ENCODE measurements at regions not wholly inside any gene's neighbourhood (a gene's known extent, or its start where the extent isn't known, plus 50 kb on each side); places are given as distances from the start of the nearest gene placed in this dataset.

DNA sequence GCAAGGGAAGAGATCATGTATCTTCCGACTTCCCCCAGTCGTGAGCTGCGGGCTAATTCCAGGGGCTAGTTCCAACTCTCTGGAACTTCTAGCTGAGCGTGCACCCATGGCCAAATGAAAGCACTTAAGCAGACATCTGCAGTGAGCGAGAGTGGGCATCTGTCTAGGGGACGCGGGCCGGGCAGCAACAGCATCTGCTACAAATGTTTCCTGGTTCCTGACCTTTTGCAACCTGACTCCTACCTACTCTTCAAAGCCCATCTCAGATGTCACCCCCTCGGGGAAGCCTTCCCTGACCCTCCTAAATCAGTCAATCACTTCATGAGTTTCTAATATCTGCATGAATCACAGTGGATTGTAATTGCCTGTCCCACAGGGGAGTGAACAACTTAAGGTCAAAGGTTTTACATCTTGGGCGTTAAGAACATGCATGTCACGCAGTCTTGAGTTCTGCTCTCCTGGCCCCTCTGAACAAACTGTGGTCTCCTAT, 141.9 kb downstream of the CEBPB start:
- no peak for TF ChIP-seq CTCF (IDR thresholded peaks at IDR 0.05)

DNA sequence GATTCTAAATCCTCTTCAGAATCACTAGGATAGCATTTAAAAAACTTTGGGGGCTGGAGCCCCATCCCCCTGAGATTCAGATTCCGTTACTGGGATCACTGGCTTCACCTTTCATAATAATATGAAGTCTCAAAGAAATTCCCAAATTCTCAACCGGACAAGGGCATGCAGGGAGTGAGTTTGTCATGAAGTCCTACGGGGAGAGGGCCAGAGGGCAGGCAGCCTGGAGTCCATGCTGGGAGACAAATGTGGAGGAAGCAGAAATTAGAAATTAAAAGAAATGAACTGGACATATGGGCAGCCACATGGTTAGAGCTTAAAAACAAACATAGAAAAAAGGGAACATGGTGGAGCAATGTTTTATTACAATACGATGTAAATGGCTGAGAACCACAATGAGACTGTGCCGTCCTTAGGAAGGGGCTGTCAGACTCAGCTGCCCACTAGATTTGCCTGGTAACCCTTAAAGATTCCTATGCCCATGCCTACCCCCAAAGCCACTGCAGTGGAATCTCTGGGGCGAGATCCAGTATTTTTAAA, 142.6 kb downstream of the CEBPB start:
- TF ChIP-seq CTCF (IDR thresholded peaks at IDR 0.05), result no peak

DNA sequence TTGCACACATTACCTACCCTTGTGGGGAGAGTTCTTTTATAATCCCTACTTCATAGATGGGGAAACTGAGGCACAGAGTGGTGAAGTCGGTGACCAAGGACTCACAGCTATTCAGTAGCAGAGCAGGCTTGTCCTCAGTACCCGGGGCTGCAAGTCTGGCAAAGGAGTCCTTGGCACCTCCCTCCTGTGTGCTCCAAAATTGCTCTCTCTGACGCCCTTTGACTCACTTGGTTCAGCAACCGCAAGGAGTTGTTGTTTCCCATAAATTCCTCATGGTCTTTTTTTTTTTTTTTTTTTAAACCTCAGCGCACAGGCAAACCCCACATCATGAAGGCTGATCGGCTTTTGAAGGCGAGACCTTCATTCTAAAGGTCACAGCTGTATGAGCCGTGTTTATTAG, 143.2 kb downstream of the CEBPB start:
- TF ChIP-seq CTCF (IDR thresholded peaks at IDR 0.05), result no peak

DNA sequence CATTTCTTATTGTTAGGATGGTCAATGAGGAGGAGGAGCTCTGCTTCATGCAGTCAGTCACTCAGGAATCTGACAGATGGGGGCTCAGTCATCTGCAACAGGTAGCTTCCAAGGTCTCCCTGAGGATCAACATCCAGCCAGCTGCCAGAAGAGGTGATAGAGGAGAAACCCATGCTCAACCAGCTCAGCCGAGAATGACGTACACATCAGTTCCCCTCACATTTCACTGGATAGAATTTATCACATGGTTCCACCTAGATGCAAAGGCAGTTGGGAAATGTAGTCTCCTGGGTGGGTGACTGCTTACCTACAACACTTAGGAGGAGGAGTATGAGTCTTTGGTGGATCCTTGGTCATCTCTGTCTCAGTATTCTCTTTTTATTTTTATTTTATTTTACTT, 144.5 kb downstream of the CEBPB start:
- TF ChIP-seq CTCF (IDR thresholded peaks at IDR 0.05), result no peak

DNA sequence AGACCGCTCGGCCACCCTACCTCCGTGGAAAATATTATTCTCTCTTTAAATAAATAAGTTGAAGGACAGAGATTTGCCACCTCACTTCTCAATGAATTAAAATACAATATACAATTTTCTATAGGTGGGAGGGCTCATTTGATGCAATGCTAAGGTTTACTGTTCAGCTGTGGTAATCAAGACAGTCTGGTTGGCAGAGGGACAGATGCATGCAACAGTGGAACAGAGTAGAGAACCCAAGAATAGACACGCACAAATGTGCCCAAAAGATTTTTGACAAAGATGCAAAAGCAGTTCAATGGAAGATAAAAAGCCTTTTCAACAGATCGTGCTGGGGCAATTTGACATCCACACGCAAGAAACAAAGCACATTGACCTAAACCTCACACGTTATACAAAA, 145.2 kb downstream of the CEBPB start:
- no peak for TF ChIP-seq CTCF (IDR thresholded peaks at IDR 0.05)

- TF ChIP-seq CTCF (IDR thresholded peaks at IDR 0.05), result no peak
These were observed 146.0 kb downstream of the CEBPB start for GRCh38 chr20:50336661-50337060.

DNA sequence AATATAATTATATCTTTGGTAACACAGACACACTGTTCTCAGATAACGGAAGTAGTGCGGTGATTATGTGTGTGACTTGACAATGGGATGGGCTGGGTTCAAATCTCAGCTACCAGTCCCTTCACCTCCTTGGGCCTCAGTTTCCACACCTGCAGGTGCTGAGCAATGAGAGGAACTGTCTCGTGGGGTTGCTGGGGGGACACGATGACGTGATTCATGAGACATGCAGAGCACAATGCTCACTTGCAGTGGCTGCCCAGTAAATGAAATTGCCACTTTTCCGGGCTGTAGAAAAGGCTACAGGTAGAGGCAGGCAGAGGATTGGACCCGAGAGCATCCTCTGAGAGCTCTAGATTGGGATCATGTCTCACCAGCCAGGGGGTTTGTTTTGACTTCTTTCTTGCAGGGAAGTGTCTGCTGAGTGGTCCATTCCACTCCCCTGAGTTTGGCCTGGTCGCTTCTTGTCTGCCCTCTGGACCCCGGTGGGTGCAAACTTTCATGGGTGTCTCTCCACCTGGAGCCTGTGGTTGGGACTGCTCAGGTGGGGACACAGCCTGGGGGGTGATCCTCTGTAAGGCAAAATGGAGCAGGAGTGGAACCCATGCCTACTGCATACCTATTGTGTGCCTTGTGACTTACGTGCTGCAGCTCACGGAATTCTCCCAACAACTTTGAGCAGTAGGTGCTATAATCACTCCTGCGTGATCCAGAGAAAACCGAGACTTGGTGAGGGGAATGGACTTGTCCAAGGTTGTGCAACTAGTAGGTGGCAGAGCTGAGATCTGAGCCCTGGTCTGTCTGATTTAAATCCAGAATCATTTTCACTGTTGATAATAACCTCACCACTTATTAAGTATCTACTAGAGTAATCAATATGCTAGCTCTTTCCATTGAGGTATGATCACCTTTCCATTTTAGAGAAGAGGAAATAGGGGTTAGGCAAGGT, 147.2 kb downstream of the CEBPB start:
- TF ChIP-seq CTCF (IDR thresholded peaks at IDR 0.05), result no peak

Measured in LNCAP (cell line).